ENCODE measurements at regions not wholly inside any gene's neighbourhood (a gene's known extent, or its start where the extent isn't known, plus 50 kb on each side); places are given as distances from the start of the nearest gene placed in this dataset.

- no peak for DNase-seq
Observed at GRCh38 chr17:34156741-34157589, 98.1 kb upstream of the CCL2 start.

DNA sequence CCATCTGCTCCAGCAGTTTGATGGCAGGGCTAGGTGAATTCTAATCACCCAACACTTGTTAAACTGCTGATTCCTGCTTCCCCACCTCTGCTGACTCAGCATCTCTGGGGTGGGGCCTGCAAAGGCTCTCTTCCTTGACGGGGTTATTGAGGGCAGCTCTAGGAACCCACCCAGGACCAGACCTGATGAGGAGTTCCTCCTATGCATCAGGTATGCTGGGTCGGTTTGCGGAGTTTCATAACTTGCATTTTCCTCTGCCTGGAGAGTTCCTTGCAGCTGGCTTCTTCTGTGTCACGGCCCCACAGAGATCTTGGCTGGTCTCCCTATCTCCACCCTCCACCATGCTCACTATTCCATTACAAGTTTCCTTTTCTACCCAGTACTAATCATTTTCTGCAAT is 93.4 kb upstream of the CCL2 start:
- DNase-seq, result no peak

DNA sequence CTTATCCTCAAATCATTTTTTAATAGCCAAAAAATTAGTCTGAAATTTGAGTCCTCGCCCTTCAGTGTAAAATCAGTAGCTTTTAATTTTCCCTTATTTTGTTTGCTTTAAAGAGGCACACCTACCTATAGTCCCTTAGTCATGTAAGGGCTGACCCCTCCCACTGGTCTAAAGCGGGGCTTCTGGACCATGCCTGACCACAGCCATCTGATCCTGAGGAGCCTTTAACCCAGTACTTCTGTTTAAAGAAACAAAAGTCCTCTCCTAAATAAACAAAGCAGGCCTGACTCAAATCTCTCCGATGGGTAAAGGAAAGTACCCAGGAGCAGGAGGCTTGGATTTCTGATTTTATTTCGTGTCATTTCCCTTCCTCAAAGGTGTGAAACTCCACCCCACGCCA is 92.0 kb upstream of the CCL2 start:
- DNase-seq, result no peak

- DNase-seq, result no peak
Observed at GRCh38 chr17:34163646-34164045, 91.4 kb upstream of the CCL2 start.

GRCh38 chr17:34164837-34165236 is 90.2 kb upstream of the CCL2 start:
- no peak for DNase-seq

GRCh38 chr17:34166352-34166751 is 88.7 kb upstream of the CCL2 start:
- DNase-seq, result no peak

- DNase-seq, result no peak
Observed at GRCh38 chr17:34167354-34167753, 87.7 kb upstream of the CCL2 start.

GRCh38 chr17:34168989-34169388 is 86.1 kb upstream of the CCL2 start:
- DNase-seq, result no peak

GRCh38 chr17:34169496-34169895 is 85.6 kb upstream of the CCL2 start:
- DNase-seq, result no peak

DNA sequence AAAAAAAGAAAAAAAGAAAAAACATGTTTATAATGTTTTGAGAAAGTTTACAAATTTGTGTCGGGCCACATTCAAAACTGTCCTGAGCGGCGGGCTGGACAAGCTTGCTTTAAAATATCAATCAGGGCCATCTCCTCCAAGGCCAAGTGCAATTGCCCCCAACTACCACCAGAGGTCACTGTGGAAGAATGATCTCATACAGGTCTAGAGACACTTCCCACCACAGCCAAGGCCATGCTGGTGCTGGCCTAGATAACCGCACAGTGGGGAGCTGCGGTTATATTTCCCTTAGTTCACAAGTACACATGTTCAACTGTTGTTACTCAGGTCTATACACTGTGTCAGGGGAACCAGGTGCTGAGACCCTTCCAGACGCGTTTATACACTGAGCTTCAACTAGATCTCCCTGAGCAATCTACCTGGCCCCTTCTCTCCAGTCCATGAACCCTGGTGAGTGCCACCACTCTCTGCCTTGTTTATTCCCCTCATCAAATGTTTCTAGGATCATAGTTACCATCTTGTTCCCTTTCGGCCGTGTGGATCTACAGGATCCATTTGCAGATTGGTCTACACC is 83.8 kb upstream of the CCL2 start:
- peak; percentile 53 for DNase-seq

DNA sequence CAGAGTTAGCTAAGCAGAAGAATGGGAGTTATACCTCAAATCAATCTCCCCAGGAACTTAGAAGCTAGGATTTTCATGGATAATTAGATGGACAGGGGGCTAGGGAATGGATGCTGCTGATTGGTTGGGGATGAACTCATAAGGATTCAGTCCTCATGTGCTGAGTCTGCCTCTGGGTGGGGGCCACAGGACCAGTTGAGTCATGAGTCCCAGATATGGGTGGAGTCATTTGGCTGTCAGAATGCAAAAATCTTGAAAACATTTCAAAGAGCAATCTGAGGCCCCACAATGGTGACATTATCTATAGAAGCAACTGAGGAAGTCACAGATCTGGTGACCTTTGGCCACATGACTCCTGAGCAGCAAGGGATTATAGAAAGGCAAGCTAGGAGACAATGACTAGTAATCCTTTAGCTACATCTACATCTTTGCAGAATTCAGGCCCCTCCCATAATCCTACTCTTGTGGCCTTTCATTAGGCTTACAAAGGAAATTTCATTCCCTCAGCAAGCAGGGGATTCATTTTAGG is 82.6 kb upstream of the CCL2 start:
- DNase-seq, result no peak

GRCh38 chr17:34173241-34173640 is 81.8 kb upstream of the CCL2 start:
- no peak for DNase-seq

GRCh38 chr17:34174496-34174895 is 80.6 kb upstream of the CCL2 start:
- no peak for DNase-seq

DNA sequence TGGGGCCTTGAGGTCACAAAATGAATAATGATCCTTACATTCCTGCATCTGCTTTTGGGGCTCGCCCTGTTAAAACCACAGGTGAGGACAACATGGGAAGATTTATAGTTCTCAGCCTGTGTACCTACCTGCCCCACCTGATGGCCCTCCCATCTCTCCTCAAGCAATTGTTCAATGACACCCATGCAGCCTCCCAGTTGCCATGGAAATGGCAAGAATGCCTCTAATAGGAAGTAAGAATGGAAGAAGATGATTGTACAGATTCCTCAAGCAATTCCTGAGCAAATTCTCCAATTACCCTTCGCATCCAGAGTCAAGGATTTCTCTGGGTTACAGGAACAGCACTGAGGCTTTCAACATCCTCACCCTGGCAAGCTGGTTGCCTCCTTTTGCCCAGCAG is 78.6 kb upstream of the CCL2 start:
- no peak for DNase-seq

- no peak for DNase-seq
Observed at GRCh38 chr17:34177642-34178041, 77.4 kb upstream of the CCL2 start.

- no peak for DNase-seq
Observed at GRCh38 chr17:34178092-34178491, 77.0 kb upstream of the CCL2 start.

DNA sequence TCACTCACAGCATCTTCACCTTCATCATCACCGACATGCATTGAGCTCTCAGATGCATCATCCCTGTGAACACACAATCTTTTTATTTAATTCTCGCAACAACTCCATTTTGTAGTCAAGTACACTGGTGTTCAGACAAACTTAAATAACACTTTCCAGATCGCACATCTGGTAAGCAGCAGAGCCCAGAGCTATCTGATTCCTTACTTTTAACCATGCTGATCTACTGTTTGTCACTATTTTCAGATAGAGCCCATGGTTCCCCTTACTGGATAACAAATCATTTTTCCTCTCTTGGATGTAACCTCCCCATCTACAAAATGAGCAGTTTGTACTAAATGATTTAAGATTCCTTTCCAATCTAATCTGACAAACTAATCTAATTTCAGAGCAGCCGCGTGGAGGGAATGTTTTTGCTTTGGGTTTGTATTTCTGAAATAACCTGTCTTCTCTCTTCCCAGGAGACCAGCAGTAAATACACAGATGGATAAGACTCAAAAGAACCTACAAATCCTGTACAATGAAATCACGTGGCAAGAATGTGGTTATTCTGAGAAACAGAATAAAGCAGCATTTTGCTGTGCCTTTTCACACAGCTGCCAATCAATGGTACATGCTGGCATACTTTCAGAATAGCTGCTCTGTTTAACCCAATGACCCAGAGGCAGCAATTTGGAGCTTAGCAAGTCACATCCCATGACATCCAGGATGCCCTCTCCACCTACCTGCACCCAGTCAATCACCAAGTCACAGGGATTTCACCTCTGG is 72.9 kb upstream of the CCL2 start:
- DNase-seq, result no peak

GRCh38 chr17:34195987-34196386 is 59.1 kb upstream of the CCL2 start:
- DNase-seq, result no peak

DNA sequence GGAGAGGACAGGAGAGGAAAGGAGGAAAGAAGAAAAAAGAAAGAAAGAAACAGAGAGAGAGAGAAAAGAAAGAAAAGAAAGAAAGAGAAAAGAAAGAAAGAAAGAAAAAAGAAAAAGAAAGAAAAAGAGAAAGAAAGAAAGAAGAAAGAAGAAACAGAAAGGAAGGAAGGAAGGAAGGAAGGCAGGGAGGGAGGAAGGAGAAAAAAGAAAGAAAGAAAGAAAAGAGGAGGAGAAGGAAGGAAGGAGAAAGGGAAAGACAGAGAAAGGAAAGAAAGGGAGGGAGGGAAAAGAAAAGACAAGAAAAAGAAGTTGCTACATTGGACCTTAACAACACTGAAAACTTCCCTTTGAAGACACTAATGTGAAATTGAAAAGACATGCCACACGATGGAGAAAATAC is 56.6 kb upstream of the CCL2 start:
- DNase-seq, result no peak

DNA sequence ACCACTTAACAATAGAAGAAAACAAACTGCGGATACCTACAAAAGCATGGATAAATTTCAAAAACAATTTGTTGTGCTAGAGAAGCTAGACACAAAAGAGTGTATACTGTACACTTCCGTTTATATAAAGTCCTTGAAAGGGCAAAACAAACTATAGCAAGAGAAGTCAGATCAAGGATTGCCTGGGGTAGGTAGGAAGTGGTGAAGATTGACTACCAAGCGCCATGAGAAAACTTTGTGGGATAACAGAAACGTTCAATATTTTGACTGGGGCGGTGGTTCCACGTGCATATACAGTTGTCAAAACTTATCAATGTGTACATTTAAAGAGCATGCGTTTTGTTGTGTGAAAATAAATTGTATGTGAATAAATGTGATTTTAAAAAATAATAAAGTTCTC is 55.6 kb upstream of the CCL2 start:
- no peak for DNase-seq

DNA sequence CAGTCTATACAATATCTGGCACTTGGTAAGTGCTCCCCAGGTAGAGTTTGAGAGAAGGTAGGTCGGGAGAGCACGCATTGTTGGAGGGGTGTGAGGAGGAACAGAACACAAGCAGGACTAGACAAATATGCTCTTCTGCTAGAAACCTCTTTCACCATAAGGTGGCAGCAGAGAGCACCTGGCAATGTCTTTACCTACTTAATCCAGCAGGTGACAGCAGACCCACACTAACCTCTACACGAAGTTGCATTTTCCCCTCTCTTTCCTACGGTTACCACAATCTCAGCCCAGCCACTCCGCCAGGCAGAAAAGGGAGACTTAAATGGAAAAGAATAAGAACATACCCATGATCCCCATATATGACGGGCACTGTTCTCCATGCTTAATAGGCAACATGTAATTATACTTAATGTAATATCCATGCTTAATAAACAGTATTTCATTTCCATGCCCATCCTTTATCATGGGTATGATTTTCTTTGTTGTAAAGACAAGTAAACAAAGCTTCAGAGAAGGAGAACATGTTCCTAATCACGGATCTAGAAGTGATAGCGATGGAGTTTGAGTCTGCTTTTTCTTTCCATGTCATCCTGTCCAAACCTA is 55.1 kb upstream of the CCL2 start:
- peak; percentile 77 for DNase-seq

- DNase-seq, result no peak
Observed at GRCh38 chr17:34201225-34201624, 53.9 kb upstream of the CCL2 start.

DNA sequence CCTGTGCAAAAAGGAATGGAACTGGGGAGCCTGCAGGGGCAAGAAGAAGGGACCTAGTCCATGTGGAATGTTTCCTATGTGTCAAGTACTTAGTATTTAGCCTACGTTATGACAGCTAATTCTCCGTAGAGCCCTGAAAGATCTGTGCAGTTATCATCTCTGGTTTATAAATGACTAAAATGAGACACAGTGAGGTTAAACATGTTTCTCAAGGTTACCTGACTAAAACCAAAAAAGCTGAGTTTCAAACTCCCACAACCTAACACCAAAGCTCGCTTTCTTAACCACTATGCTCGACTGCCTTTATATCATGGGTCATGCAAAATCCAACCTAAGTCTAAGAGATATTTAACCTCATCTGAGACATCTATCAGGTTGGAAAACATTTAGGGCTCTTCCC is 53.3 kb upstream of the CCL2 start:
- no peak for DNase-seq
